PC-3 (cell line): ENCODE measurements at regions not wholly inside any gene's neighbourhood (a gene's known extent, or its start where the extent isn't known, plus 50 kb on each side); places are given as distances from the start of the nearest gene placed in this dataset.

Experiments
- ATAC-seq: fragments of 200-7000 bp; cut with Tn5 transposase; 2 replicates; pipeline ENCODE4 v1.9.1; 2020; ENCODE audit warnings: mild to moderate bottlenecking, moderate library complexity
- BruUV-seq: library from RNA; stranded (reverse); fragments of 400-500 nt; replicated peaks from 2 replicates; lab custom pipeline; 2021; lab: Mats Ljungman, UMichigan
- CTCF ChIA-PET: fragments of 300-600 bp; sonication (Branson Sonifier 250); formaldehyde crosslinking; loops from one replicate; lab custom pipeline; 2022; ENCODE audit warnings: antibody characterized with exemption; lab: Charles Lee
- POLR2A ChIA-PET: fragments of 300-600 bp; sonication (Branson Sonifier 250); formaldehyde crosslinking; loops from one replicate; lab custom pipeline; 2022; ENCODE audit warnings: antibody characterized with exemption; ENCODE audit not compliant: unreplicated experiment; lab: Charles Lee
- DNase-seq: peaks from one replicate; pipeline ENCODE4 v3.0.0-alpha.2; 2015
- H2AFZ ChIP-seq: fragments of 300-600 bp; sonication (generic); 2 replicates; pipeline ENCODE4 v1.6.0; 2016; ENCODE audit warnings: antibody characterized with exemption, low read length
- H3F3A ChIP-seq: fragments of 300-600 bp; sonication (generic); one replicate; pipeline ENCODE4 v1.6.0; 2017; ENCODE audit warnings: antibody characterized with exemption, low read length, control low read depth, mild to moderate bottlenecking; ENCODE audit not compliant: unreplicated experiment
- H3K27ac ChIP-seq: fragments of 300-600 bp; sonication (generic); 2 replicates; pipeline ENCODE4 v1.5.1; 2016; ENCODE audit warnings: mild to moderate bottlenecking, low read length
- H3K27me3 ChIP-seq: fragments of 300-600 bp; sonication (generic); 2 replicates; pipeline ENCODE4 v1.6.1; 2016; ENCODE audit warnings: low read length, mixed read lengths
- H3K36me3 ChIP-seq: fragments of 300-600 bp; sonication (generic); 2 replicates; pipeline ENCODE4 v1.6.1; 2016; ENCODE audit warnings: low read depth, mixed run types, low read length, mixed read lengths
- H3K4me1 ChIP-seq: fragments of 300-600 bp; sonication (generic); 2 replicates; pipeline ENCODE4 v1.5.1; 2016; ENCODE audit warnings: low read length; ENCODE audit not compliant: insufficient read depth
- H3K4me2 ChIP-seq: fragments of 300-600 bp; sonication (generic); 2 replicates; pipeline ENCODE4 v1.6.0; 2016; ENCODE audit warnings: low read length
- H3K4me3 ChIP-seq: fragments of 300-600 bp; sonication (generic); 2 replicates; pipeline ENCODE4 v1.5.1; 2016; ENCODE audit warnings: mild to moderate bottlenecking, low read length, mixed read lengths
- H3K79me2 ChIP-seq: fragments of 300-600 bp; sonication (generic); 2 replicates; pipeline ENCODE4 v1.6.1; 2017; ENCODE audit warnings: low read length, mixed read lengths
- H3K9ac ChIP-seq: fragments of 300-600 bp; sonication (generic); 2 replicates; pipeline ENCODE4 v1.6.0; 2016; ENCODE audit warnings: mild to moderate bottlenecking, low read length
- H3K9me2 ChIP-seq: fragments of 300-600 bp; sonication (generic); replicated peaks from 2 replicates; pipeline ENCODE4 v1.6.1; 2016; ENCODE audit warnings: mixed run types, low read length, mixed read lengths
- H3K9me3 ChIP-seq: fragments of 300-600 bp; sonication (generic); 2 replicates; pipeline ENCODE4 v1.6.1; 2016; ENCODE audit warnings: low read length, mixed read lengths
- H4K20me1 ChIP-seq: fragments of 300-600 bp; sonication (generic); 2 replicates; pipeline ENCODE4 v1.6.1; 2016; ENCODE audit warnings: low read length, mixed read lengths
- CTCF ChIP-seq: fragments of 300-600 bp; sonication (generic); conservative IDR thresholded peaks from 2 replicates; pipeline ENCODE4 v1.5.1; 2017; ENCODE audit warnings: antibody characterized with exemption, low read depth, mild to moderate bottlenecking, low read length
- EZH2 ChIP-seq: fragments of 300-600 bp; sonication (generic); IDR thresholded peaks from one replicate; pipeline ENCODE4 v1.6.1; 2017; ENCODE audit warnings: antibody characterized with exemption, mild to moderate bottlenecking, low read length; ENCODE audit not compliant: unreplicated experiment
- EZH2phosphoT487 ChIP-seq: fragments of 300-600 bp; sonication (generic); IDR thresholded peaks from 2 replicates; pipeline ENCODE4 v1.6.1; 2018; ENCODE audit warnings: mild to moderate bottlenecking, antibody characterized with exemption, low read length, borderline replicate concordance
- intact Hi-C: fragments of 100-400 bp; cut with micrococcal nuclease; formaldehyde crosslinking; loops from 2 replicates; pipeline ENCODE4 v1.9.0; 2023

GRCh38 chr3:192077795-192078497 is 617.0 kb downstream of the PYDC2 start:
- no peaks in the 10 kb centered on the region; the same call in 1 of the 2 replicates for H3K27me3 ChIP-seq
- H3K9me2 ChIP-seq, result no peaks in the 10 kb centered on the region
- BruUV-seq, result no TSS peak
- no peak for ATAC-seq
- H2AFZ ChIP-seq, result no peak overlapping the region
- no peak for TF ChIP-seq CTCF
- no peak for TF ChIP-seq EZH2phosphoT487
- no peak for TF ChIP-seq EZH2
- H3K79me2 ChIP-seq, result no peaks in the 10 kb centered on the region
- no peak overlapping the region for H3K9ac ChIP-seq
- H3K4me2 ChIP-seq, result no peak overlapping the region
- no peak overlapping the region for H3K4me3 ChIP-seq
- H3K27ac ChIP-seq, result no peak overlapping the region
- no peaks in the 10 kb centered on the region for H3K4me1 ChIP-seq
- H3F3A ChIP-seq, result no peaks in the 10 kb centered on the region
- POLR2A ChIA-PET, result no interaction called here
- no peaks in the 10 kb centered on the region for H3K36me3 ChIP-seq
- H3K9me3 ChIP-seq, result no peaks in the 10 kb centered on the region
- intact Hi-C loops, result no loop called here
- DNase-seq, result no peak
- CTCF ChIA-PET, result no interaction called here
- H4K20me1 ChIP-seq, result no peaks in the 10 kb centered on the region

GRCh38 chr3:192079098-192079497 is 618.1 kb downstream of the PYDC2 start:
- H3K4me1 ChIP-seq, result no peaks in the 10 kb centered on the region
- CTCF ChIA-PET, result no interaction called here
- intact Hi-C loops, result no loop called here
- H4K20me1 ChIP-seq, result no peaks in the 10 kb centered on the region
- POLR2A ChIA-PET, result no interaction called here
- H3K9ac ChIP-seq, result no peak overlapping the region
- no peaks in the 10 kb centered on the region; the same call in 1 of the 2 replicates for H3K27me3 ChIP-seq
- H3K27ac ChIP-seq, result no peak overlapping the region
- no peaks in the 10 kb centered on the region for H3K9me2 ChIP-seq
- H2AFZ ChIP-seq, result no peak overlapping the region
- H3K4me3 ChIP-seq, result no peak overlapping the region
- no peaks in the 10 kb centered on the region for H3K9me3 ChIP-seq
- no TSS peak for BruUV-seq
- no peak for TF ChIP-seq EZH2phosphoT487
- TF ChIP-seq CTCF, result no peak
- TF ChIP-seq EZH2, result no peak
- no peak overlapping the region for H3K4me2 ChIP-seq
- no peak for DNase-seq
- H3K79me2 ChIP-seq, result no peaks in the 10 kb centered on the region
- ATAC-seq, result no peak
- H3F3A ChIP-seq, result no peaks in the 10 kb centered on the region
- no peaks in the 10 kb centered on the region for H3K36me3 ChIP-seq

- ATAC-seq (no peak), DNase-seq (no peak)
- Histone ChIP-seq H2AFZ (no peak overlapping the region), H3K4me2 (no peak overlapping the region), H3K79me2 (no peaks in the 10 kb centered on the region), H3F3A (no peaks in the 10 kb centered on the region), H3K27me3 (no peaks in the 10 kb centered on the region; the same call in 1 of the 2 replicates), H3K4me1 (no peaks in the 10 kb centered on the region), H3K9me3 (no peaks in the 10 kb centered on the region), H3K27ac (no peak overlapping the region), H3K9ac (no peak overlapping the region), H3K9me2 (no peaks in the 10 kb centered on the region), H3K4me3 (no peak overlapping the region), H4K20me1 (no peaks in the 10 kb centered on the region), H3K36me3 (no peaks in the 10 kb centered on the region)
- no peak for TF ChIP-seq EZH2
- TF ChIP-seq CTCF, result no peak
- no peak for TF ChIP-seq EZH2phosphoT487
- no TSS peak for BruUV-seq
- intact Hi-C loops, result no loop called here
- CTCF ChIA-PET, result no interaction called here
- POLR2A ChIA-PET, result no interaction called here
Observed at GRCh38 chr3:192080336-192080735, 619.4 kb downstream of the PYDC2 start.
